Astrocyte of the spinal cord (primary cell): ENCODE measurements at regions not wholly inside any gene's neighbourhood (a gene's known extent, or its start where the extent isn't known, plus 50 kb on each side); places are given as distances from the start of the nearest gene placed in this dataset.

Experiments
- DNase-seq: peaks from one replicate; pipeline ENCODE4 v3.0.0; 2011; ENCODE audit warnings: low read depth, low spot score
- H3K4me3 ChIP-seq: 2 replicates; pipeline ENCODE4 v1.5.1; 2011; ENCODE audit warnings: low read depth, mild to moderate bottlenecking, low read length, moderate library complexity
- in situ Hi-C: cut with HindIII; loops from 2 replicates; pipeline ENCODE4 v1.10.0; 2017; ENCODE audit warnings: low sequenced_read_pairs
- TF ChIP-seq, protein P1 (sequence below): IDR thresholded peaks from 2 replicates; pipeline ENCODE4 v1.5.1; 2012; ENCODE audit warnings: low read depth, mild to moderate bottlenecking, low read length, inconsistent platforms

DNA sequence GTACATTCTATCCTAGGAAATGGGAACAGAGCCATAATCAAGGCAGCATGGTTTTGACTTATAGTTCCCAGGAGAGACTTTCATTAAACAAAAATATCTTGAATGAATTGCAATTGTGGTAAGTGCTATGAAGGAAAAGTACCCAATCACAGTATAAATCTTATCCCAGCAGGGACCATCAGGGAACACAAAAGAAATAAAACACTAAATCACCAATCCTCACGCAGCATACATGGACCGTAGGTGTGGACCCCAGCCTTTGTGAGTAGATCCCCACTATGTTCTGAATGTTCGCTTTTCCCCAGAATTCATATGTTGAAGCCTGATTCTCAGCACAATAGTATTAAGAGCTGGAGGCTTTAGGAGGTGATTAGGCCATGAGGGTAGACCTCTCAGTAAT is 925.0 kb upstream of the RBFOX1 start:
- in situ Hi-C loops, result no loop called here
- no peak for DNase-seq
- no peak overlapping the region for H3K4me3 ChIP-seq
- TF ChIP-seq, protein P1, sequence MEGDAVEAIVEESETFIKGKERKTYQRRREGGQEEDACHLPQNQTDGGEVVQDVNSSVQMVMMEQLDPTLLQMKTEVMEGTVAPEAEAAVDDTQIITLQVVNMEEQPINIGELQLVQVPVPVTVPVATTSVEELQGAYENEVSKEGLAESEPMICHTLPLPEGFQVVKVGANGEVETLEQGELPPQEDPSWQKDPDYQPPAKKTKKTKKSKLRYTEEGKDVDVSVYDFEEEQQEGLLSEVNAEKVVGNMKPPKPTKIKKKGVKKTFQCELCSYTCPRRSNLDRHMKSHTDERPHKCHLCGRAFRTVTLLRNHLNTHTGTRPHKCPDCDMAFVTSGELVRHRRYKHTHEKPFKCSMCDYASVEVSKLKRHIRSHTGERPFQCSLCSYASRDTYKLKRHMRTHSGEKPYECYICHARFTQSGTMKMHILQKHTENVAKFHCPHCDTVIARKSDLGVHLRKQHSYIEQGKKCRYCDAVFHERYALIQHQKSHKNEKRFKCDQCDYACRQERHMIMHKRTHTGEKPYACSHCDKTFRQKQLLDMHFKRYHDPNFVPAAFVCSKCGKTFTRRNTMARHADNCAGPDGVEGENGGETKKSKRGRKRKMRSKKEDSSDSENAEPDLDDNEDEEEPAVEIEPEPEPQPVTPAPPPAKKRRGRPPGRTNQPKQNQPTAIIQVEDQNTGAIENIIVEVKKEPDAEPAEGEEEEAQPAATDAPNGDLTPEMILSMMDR, result no peak

DNA sequence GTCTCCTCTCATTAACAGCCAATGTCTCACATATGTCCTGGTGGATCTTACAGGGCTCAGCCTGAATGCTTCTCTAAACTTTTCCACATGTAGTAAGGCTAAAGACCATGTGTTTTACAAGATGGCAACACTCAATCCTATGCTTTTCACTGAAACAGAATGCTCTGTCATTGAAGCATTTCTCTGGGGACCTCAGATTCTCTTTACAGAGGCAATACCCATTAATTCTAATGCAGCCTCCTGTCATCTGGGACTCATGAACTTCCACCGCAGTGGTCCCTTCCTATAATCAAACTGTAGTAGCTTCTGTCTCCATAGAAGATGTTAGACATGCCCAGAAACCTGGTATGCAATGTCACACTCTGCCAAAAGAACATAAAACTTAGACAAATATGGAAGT is 926.6 kb upstream of the RBFOX1 start:
- DNase-seq, result no peak
- TF ChIP-seq, protein P1, result no peak
- H3K4me3 ChIP-seq, result no peak overlapping the region
- in situ Hi-C loops, result no loop called here

DNA sequence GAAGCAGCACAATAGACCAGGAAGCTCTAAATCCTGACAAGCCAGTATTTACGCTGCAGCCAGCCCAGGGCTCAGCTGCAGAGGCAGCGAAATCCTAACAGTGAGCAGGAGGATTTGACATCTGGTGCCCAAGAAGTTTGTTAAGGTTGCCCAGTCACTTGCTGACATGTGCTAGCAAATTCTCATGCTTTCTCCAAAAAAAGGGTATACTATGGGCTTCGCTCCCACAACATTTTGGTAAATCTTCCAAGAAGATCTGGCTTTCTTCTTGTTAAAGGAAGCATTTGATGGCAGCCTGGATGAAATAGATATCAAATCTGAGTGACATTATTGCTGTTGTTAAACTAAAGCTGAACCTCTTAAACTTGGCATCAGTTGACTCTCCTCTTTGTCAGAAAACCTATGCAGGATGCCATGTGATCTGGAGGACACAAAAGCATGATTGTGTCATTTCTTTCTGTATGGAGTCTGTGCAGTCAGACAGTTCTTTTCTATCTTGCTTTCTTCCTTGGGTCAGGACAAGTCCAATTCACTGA is 949.7 kb upstream of the RBFOX1 start:
- DNase-seq, result no peak
- TF ChIP-seq, protein P1, result no peak
- in situ Hi-C loops, result no loop called here
- no peak overlapping the region for H3K4me3 ChIP-seq

DNA sequence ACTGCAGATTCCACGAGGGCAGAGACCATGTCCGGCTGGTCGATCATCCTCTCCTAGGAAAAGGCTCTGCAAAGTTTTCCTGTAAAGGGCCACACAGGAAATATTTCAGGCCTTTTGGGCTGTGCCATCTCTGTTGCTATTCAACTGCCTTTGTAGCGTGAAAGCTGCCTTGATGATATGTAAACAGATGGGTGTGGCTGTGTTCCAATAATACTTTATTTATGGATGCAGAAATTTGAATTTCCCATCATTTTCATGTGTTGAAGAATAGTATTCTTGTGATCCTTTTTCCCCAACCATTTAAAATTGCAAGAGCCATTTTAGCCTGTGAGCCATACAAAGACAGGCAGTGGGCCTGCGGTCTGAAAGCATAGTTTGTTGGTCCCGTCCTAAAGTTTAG is 950.7 kb upstream of the RBFOX1 start:
- in situ Hi-C loops, result no loop called here
- H3K4me3 ChIP-seq, result no peak overlapping the region
- TF ChIP-seq, protein P1, result no peak
- no peak for DNase-seq

DNA sequence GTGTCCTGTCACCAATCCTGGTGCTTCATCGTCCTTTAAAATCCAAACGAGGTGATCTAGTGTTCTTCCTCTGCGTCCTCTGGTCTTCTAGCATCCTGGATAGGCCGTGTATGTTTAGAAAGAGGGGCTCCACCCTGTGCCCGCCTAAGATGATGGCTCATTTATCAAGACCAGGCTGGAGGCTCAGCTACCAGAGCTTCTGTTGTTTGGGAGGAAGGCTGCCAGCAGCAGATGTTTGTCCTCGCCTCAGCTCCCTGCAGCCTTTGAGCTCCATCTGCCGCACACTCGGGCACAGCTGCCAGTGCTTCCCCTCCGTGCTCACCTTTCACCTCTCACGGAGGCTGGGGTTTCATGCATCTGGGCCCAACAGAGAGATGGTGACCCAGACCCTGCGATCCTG is 954.7 kb upstream of the RBFOX1 start:
- no peak for DNase-seq
- H3K4me3 ChIP-seq, result no peak overlapping the region
- TF ChIP-seq, protein P1, result no peak
- in situ Hi-C loops, result no loop called here

DNA sequence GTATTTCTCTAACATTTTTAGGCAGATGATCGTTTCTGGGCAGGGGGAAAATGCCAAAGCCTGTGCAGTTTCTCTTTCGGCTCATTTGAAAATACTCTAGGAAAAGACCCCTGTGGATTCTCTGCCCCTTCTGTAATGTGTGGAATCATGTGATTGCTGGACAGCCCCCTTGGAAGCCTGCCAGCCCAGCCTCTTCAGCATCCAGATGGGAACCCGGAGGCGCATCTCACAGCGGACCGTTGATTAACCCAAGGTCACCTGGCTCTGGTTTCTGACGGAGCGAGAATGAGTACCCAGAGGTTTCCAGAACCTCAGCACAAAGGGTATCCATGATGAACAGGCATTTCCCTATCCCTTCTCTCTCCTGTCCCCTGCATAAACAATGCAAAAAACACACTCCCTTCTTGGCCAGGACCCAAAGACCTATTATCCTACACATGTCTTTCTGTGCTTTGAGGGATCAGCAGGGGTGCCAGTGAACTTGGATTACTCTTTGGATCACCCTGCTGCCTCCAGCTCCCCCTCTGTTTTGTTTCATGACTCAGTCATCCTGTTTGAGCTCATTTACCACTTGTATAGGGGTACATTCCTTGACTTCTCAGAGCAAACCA is 957.1 kb upstream of the RBFOX1 start:
- in situ Hi-C loops, result no loop called here
- peak; percentile 1 for DNase-seq
- H3K4me3 ChIP-seq, result no peak overlapping the region
- TF ChIP-seq, protein P1, result no peak
